ENCODE measurements at regions not wholly inside any gene's neighbourhood (a gene's known extent, or its start where the extent isn't known, plus 50 kb on each side); places are given as distances from the start of the nearest gene placed in this dataset.

GRCh38 chr5:30749971-30750370 is 443.5 kb upstream of the CDH6 start:
- Histone ChIP-seq H3K79me1 (ENCODE audit: insufficient read depth, low read depth, low read length, poor library complexity, severe bottlenecking) (no peaks in the 10 kb centered on the region), H3K9me3 (ENCODE audit: control insufficient read depth, low read depth, low read length) (no peaks in the 10 kb centered on the region), H3K79me2 (ENCODE audit: insufficient read depth, low read length) (no peaks in the 10 kb centered on the region), H2BK15ac (ENCODE audit: low read depth, low read length) (no peak overlapping the region), H4K20me1 (ENCODE audit: control insufficient read depth, insufficient read depth, insufficient read length) (no peaks in the 10 kb centered on the region), H3K27me3 (ENCODE audit: insufficient read depth, low read length) (no peaks in the 10 kb centered on the region), H2BK5ac (ENCODE audit: insufficient read length, low read length) (no peak overlapping the region), H4K5ac (ENCODE audit: insufficient read length, low read depth, low read length) (no peak overlapping the region), H3K4me1 (ENCODE audit: insufficient read depth, low read length) (no peaks in the 10 kb centered on the region), H3K4ac (ENCODE audit: low read depth, low read length) (no peak overlapping the region), H2AFZ (ENCODE audit: low read length) (no peak overlapping the region), H2BK12ac (ENCODE audit: insufficient read length, low read depth, low read length) (no peak overlapping the region), H3K14ac (ENCODE audit: insufficient read depth, low read length) (no peak overlapping the region), H3K18ac (ENCODE audit: insufficient read length, low read depth, low read length) (no peak overlapping the region), H3K56ac (ENCODE audit: insufficient read length, low read depth, low read length) (no peak overlapping the region), H3K27ac (ENCODE audit: insufficient read length, low read depth, low read length) (no peak overlapping the region), H2AK5ac (ENCODE audit: insufficient read length, low read length) (no peak overlapping the region), H3K9ac (ENCODE audit: extremely low read depth, insufficient read length, low read length) (no peak overlapping the region), H2BK20ac (ENCODE audit: low read depth, low read length, poor library complexity, severe bottlenecking) (no peak overlapping the region), H3K23ac (ENCODE audit: insufficient read length, low read depth, low read length) (no peak overlapping the region), H3K4me2 (ENCODE audit: insufficient read depth, insufficient read length, low read length) (no peak overlapping the region), H3T11ph (ENCODE audit: low read length) (no peak overlapping the region), H3K23me2 (ENCODE audit: insufficient read length, low read depth, low read length, poor library complexity, severe bottlenecking) (no peaks in the 10 kb centered on the region), H4K8ac (replicated peaks; ENCODE audit: insufficient read length, low read depth, low read length) (no peak overlapping the region), H2BK120ac (ENCODE audit: low read depth, low read length, poor library complexity, severe bottlenecking) (no peak overlapping the region), H4K91ac (ENCODE audit: insufficient read length, low read depth, low read length) (no peak overlapping the region)
- DNase-seq: no peak
- Mint-ChIP-seq H3K4me1 (no peaks in the 10 kb centered on the region), H3K27me3 (ENCODE audit: low read depth) (no peaks in the 10 kb centered on the region; the same call in 1 of the 2 replicates), H3K27ac (peak overlapping the region in 1 of 3 experiments; percentile 31; a peak in 1 of 7 replicates), H3K4me3 (no peak overlapping the region), H3K9me3 (no peaks in the 10 kb centered on the region; a peak in 1 of 5 replicates), H3K36me3 (ENCODE audit: insufficient read depth in 1 of 3, low read depth in 3 of 3) (no peaks in the 10 kb centered on the region)
- TF ChIP-seq CTCF (conservative IDR thresholded peaks at IDR 0.05): no peak
- WGBS (ENCODE audit: extremely low coverage, insufficient read length, low lambda C conversion rate): no CpG with 5 or more reads among the region's 2 CpGs

Measured in H9 (cell line).